ENCODE measurements at regions not wholly inside any gene's neighbourhood (a gene's known extent, or its start where the extent isn't known, plus 50 kb on each side); places are given as distances from the start of the nearest gene placed in this dataset.
"Not testable (repeated sequence)": the region's sequence is repeated elsewhere in the genome, so short reads cannot be mapped to it uniquely, and the experiment has no call there.

DNA sequence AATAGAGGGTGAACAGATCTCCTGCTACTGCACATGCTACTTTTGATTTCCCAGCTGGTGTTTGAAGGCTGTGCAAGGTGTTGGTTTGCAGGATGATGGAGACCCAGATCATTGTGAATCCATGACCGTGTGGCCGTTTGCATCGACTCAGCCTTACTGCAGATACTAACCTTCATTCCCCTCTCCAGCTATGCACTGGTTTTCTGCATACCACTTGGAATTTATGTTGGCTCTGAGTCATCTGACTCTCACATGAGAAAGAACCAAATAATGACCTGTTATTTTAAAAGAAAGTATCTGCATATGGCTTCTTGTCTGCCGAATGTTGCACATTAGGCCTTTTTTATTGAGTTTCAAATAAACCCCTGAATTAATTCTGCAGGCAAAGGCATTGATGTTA lies 221.7 kb upstream of the PRKX start:
- DNase-seq (ENCODE audit: low read depth in 2 of 2): not testable (repeated sequence)

- not testable (repeated sequence) for DNase-seq (ENCODE audit: low read depth in 2 of 2)
Measured at GRCh38 chrX:3920424-3921017, 207.1 kb upstream of the PRKX start.

DNA sequence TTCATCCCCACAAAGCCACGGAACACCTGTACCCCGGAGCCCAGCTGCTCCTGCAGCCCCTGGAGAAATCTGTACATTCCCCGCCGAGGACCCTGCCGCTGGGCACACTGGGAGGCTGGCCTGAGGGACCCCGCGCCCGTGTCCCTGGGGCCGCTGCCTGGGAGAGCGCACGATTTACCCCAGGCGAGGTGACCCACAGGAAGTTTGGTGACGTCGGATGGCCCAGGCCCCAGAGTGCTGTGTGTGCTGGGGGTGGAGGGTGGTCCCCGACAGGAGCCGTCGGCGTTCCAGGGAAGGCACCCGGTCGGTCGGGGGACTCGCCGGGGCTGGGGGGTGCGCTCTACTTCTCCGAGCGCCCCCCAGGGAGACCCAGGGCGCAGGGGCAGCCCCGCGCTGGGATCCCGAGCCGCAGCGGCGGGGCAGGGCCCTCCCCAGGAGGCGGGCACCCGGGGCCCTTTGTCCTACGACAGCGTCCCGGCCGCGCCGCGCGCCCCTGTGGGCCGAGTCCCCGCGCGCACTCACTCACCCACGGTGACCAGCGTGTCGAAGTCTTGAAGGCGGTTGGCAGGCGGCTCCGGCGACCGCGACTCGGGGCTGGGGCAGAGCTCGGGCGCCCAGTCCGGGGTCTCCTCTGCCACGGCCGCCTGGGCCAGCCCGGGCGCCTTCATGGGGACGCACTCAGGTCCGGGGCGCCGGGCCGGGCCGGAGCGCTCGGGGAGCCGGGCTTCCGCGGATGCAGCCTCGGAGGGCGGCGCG lies 206.4 kb upstream of the PRKX start:
- DNase-seq (ENCODE audit: low read depth in 2 of 2): not testable (repeated sequence)

- not testable (repeated sequence) for DNase-seq (ENCODE audit: low read depth in 2 of 2)
Measured at GRCh38 chrX:3914813-3915212, 201.4 kb upstream of the PRKX start.

DNA sequence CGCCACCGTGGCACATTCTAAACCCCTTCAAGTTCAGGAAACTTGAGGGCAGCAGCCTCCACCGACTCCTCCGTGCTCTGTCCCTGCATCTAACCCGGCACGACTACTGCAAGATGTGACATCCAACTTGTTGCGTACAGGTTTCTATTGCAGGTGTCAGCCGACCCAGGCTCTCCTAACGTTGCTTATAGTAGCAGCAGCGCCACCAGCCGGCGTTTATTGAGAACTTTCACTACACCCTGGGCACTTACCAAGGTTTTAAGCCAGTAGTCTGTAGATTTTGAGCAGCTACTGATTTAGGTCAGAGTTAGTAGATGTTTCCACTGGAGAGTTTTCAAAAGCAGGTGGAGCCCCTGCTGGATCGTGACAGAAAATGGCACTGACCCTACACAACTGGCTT lies 200.6 kb upstream of the PRKX start:
- DNase-seq (ENCODE audit: low read depth in 2 of 2): not testable (repeated sequence)

DNA sequence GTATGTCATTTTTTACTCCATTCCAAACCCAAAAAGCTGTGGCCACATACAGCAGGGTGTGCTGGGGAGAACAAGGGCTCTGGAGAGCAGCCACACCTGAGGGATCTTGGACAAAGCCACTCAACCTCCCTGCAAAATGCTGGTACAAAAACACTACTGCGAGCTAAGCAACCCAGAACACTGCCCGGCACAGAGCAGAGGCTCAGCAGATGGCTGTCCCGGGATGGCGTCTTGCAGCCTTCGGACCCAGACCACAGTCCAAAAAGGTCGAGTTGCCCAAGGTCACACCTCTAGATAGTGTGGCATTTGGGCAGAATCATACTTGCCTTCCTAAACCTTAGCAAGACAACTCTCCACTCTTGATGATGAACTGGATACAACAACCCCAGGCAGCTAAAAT lies 197.6 kb upstream of the PRKX start:
- not testable (repeated sequence) for DNase-seq (ENCODE audit: low read depth in 2 of 2)

DNA sequence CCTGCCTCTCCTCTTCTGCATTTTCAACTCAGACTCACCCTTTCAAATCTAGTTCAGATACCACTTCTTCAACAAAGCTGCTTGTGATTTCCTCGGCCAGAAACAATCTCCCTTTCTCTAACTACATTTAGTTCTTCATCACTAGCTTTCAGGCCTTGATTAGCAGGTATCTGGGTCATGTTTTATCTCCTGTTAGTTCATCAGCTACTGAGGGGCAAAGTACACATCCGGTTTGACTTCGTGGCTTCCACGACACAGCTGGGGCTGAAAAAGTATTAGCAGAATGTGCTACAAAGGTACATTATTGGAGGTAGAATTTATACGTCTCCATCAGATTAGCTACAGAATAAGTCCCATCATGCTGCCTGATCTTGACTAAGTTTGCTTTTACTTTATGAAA lies 197.2 kb upstream of the PRKX start:
- DNase-seq (ENCODE audit: low read depth in 2 of 2): not testable (repeated sequence)

GRCh38 chrX:3905522-3906258 lies 192.2 kb upstream of the PRKX start:
- DNase-seq (ENCODE audit: low read depth in 2 of 2): not testable (repeated sequence)

- not testable (repeated sequence) for DNase-seq (ENCODE audit: low read depth in 2 of 2)
Measured at GRCh38 chrX:3902222-3902621, 188.8 kb upstream of the PRKX start.

DNA sequence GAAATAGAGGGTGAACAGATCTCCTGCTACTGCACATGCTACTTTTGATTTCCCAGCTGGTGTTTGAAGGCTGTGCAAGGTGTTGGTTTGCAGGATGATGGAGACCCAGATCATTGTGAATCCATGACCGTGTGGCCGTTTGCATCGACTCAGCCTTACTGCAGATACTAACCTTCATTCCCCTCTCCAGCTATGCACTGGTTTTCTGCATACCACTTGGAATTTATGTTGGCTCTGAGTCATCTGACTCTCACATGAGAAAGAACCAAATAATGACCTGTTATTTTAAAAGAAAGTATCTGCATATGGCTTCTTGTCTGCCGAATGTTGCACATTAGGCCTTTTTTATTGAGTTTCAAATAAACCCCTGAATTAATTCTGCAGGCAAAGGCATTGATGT lies 183.3 kb upstream of the PRKX start:
- not testable (repeated sequence) for DNase-seq (ENCODE audit: low read depth in 2 of 2)

- not testable (repeated sequence) for DNase-seq (ENCODE audit: low read depth in 2 of 2)
Measured at GRCh38 chrX:3882553-3882920, 169.1 kb upstream of the PRKX start.

- not testable (repeated sequence) for DNase-seq (ENCODE audit: low read depth in 2 of 2)
Measured at GRCh38 chrX:3881898-3882552, 168.6 kb upstream of the PRKX start.

DNA sequence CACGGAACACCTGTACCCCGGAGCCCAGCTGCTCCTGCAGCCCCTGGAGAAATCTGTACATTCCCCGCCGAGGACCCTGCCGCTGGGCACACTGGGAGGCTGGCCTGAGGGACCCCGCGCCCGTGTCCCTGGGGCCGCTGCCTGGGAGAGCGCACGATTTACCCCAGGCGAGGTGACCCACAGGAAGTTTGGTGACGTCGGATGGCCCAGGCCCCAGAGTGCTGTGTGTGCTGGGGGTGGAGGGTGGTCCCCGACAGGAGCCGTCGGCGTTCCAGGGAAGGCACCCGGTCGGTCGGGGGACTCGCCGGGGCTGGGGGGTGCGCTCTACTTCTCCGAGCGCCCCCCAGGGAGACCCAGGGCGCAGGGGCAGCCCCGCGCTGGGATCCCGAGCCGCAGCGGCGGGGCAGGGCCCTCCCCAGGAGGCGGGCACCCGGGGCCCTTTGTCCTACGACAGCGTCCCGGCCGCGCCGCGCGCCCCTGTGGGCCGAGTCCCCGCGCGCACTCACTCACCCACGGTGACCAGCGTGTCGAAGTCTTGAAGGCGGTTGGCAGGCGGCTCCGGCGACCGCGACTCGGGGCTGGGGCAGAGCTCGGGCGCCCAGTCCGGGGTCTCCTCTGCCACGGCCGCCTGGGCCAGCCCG lies 167.9 kb upstream of the PRKX start:
- not testable (repeated sequence) for DNase-seq (ENCODE audit: low read depth in 2 of 2)

- DNase-seq (ENCODE audit: low read depth in 2 of 2): not testable (repeated sequence)
Measured at GRCh38 chrX:3876393-3876792, 162.9 kb upstream of the PRKX start.

DNA sequence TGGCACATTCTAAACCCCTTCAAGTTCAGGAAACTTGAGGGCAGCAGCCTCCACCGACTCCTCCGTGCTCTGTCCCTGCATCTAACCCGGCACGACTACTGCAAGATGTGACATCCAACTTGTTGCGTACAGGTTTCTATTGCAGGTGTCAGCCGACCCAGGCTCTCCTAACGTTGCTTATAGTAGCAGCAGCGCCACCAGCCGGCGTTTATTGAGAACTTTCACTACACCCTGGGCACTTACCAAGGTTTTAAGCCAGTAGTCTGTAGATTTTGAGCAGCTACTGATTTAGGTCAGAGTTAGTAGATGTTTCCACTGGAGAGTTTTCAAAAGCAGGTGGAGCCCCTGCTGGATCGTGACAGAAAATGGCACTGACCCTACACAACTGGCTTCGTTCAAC lies 162.2 kb upstream of the PRKX start:
- DNase-seq (ENCODE audit: low read depth in 2 of 2): not testable (repeated sequence)

DNA sequence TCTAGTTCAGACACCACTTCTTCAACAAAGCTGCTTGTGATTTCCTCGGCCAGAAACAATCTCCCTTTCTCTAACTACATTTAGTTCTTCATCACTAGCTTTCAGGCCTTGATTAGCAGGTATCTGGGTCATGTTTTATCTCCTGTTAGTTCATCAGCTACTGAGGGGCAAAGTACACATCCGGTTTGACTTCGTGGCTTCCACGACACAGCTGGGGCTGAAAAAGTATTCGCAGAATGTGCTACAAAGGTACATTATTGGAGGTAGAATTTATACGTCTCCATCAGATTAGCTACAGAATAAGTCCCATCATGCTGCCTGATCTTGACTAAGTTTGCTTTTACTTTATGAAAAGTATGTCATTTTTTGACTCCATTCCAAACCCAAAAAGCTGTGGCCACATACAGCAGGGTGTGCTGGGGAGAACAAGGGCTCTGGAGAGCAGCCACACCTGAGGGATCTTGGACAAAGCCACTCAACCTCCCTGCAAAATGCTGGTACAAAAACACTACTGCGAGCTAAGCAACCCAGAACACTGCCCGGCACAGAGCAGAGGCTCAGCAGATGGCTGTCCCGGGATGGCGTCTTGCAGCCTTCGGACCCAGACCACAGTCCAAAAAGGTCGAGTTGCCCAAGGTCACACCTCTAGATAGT lies 158.9 kb upstream of the PRKX start:
- not testable (repeated sequence) for DNase-seq (ENCODE audit: low read depth in 2 of 2)

DNA sequence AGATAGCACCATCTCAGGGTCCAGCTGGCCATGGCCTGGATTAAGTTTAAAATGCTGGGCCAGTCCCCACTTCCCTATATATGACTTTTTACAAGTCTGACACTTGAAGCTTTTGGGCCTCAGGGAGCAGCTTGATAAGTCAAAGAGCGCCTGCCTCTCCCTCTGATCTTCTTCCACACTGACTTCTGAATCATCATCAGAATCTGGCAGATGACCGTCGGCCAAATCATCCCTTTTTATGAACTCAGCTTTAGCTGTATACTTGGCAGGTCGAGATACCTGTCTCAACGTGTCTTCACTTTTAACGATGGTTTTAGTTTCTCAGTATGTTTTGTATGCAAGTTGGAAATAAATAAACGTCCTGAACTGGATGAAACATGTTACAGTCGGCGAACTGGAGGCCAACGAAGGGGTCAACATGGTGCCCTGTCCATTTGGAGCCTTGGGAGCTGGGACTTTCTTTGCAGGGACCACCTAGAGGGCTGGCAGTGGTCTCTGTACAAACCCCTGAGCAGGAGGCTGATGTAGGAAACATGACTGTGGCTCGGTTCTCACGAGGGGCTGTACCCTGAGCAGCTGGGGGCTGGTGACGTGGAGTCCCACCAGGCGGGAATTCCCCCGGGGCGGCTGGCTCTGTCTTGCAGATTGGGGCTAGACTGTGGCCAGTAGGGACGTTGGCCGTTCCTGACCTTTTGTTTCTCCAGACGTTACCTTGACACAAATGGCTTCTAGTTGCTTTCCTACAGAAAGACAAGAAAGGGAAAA lies 153.8 kb upstream of the PRKX start:
- not testable (repeated sequence) for DNase-seq (ENCODE audit: low read depth in 2 of 2)

DNA sequence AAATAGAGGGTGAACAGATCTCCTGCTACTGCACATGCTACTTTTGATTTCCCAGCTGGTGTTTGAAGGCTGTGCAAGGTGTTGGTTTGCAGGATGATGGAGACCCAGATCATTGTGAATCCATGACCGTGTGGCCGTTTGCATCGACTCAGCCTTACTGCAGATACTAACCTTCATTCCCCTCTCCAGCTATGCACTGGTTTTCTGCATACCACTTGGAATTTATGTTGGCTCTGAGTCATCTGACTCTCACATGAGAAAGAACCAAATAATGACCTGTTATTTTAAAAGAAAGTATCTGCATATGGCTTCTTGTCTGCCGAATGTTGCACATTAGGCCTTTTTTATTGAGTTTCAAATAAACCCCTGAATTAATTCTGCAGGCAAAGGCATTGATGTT lies 144.9 kb upstream of the PRKX start:
- DNase-seq (ENCODE audit: low read depth in 2 of 2): not testable (repeated sequence)

DNA sequence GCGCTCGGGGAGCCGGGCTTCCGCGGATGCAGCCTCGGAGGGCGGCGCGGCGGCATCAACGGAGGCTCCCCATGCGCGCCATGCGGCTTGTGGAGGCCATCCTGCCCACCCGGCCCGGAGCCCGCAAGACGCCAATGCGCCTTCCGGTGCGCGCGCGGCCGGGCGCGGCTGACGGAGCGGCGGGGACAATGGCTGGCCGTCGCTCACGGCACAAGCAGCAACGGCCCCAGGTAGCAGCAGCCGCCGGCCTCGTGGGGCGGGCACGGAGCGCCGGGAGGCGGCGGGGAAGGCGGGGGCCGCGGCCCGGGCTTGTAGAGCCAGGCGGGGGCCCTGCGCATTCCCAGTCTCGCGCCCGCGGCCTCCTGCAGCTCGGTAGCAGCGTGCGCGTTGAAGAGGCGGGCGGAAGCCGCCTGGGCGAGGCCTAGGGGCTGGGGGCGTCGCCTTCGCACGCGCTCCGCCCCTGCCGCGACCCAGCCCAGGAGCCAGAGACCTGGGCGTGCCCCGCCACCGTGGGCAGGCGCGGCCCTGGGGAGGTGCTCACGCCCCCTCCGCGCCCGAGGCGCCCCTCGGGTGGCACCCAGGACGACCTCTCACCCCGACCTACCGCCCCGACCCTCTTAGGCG lies 130.2 kb upstream of the PRKX start:
- not testable (repeated sequence) for DNase-seq (ENCODE audit: low read depth in 2 of 2)
